Smooth muscle cell (in vitro differentiated cells): ENCODE measurements at regions not wholly inside any gene's neighbourhood (a gene's known extent, or its start where the extent isn't known, plus 50 kb on each side); places are given as distances from the start of the nearest gene placed in this dataset.

Experiments
- DNase-seq: peaks from one replicate; lab custom pipeline; 2025; ENCODE audit not compliant: unreplicated experiment; lab: John Stamatoyannopoulos, UW
- H2AFZ ChIP-seq: fragments of 200-600 bp; sonication (generic); 2 replicates; pipeline ENCODE4 v1.6.0; 2016; ENCODE audit warnings: antibody characterized with exemption, low read depth, mild to moderate bottlenecking
- H3F3A ChIP-seq: fragments of 200-600 bp; sonication (generic); 2 replicates; pipeline ENCODE4 v1.6.0; 2017; ENCODE audit warnings: antibody characterized with exemption, low read depth
- H3K27ac ChIP-seq: fragments of 200-600 bp; sonication (generic); 2 replicates; pipeline ENCODE4 v1.5.1; 2016; ENCODE audit warnings: low read depth, mild to moderate bottlenecking
- H3K27me3 ChIP-seq: fragments of 200-600 bp; sonication (generic); 2 replicates; pipeline ENCODE4 v1.6.1; 2016; ENCODE audit warnings: low read depth, mild to moderate bottlenecking
- H3K36me3 ChIP-seq: fragments of 200-600 bp; sonication (generic); 2 replicates; pipeline ENCODE4 v1.5.1; 2016; ENCODE audit warnings: low read depth
- H3K4me1 ChIP-seq: fragments of 200-600 bp; sonication (generic); 2 replicates; pipeline ENCODE4 v1.5.1; 2016; ENCODE audit warnings: low read depth
- H3K4me2 ChIP-seq: fragments of 200-600 bp; sonication (generic); 2 replicates; pipeline ENCODE4 v1.6.0; 2016; ENCODE audit warnings: mild to moderate bottlenecking
- H3K4me3 ChIP-seq: fragments of 200-600 bp; sonication (generic); 2 replicates; pipeline ENCODE4 v1.5.1; 2016; ENCODE audit warnings: mild to moderate bottlenecking
- H3K79me2 ChIP-seq: fragments of 200-600 bp; sonication (generic); 2 replicates; pipeline ENCODE4 v1.6.0; 2016; ENCODE audit warnings: low read depth, mild to moderate bottlenecking
- H3K9ac ChIP-seq: fragments of 200-600 bp; sonication (generic); 2 replicates; pipeline ENCODE4 v1.6.0; 2016; ENCODE audit warnings: low read depth
- H3K9me3 ChIP-seq: fragments of 200-600 bp; sonication (generic); replicated peaks from 2 replicates; pipeline ENCODE4 v1.5.1; 2016; ENCODE audit warnings: low read depth
- H4K20me1 ChIP-seq: fragments of 200-600 bp; sonication (generic); 2 replicates; pipeline ENCODE4 v1.6.0; 2016; ENCODE audit warnings: low read depth
- CTCF ChIP-seq: fragments of 200-600 bp; sonication (generic); IDR thresholded peaks from 2 replicates; pipeline ENCODE4 v1.5.1; 2017; ENCODE audit warnings: borderline replicate concordance, mild to moderate bottlenecking, antibody characterized with exemption; ENCODE audit not compliant: insufficient read depth, poor library complexity, severe bottlenecking
- WGBS: methylation state at CpG from one replicate; pipeline ENCODE4 v1.1.7; 2016; ENCODE audit warnings: low lambda C conversion rate; 5-methylcytosine and 5-hydroxymethylcytosine counted together

- no peak for TF ChIP-seq CTCF
- H4K20me1 ChIP-seq, result no peaks in the 10 kb centered on the region
- 94% methylated on average over 10 of the region's 10 CpGs for WGBS
- H3K9ac ChIP-seq, result no peak overlapping the region
- no peaks in the 10 kb centered on the region for H3K36me3 ChIP-seq
- H2AFZ ChIP-seq, result no peak overlapping the region
- no peaks in the 10 kb centered on the region for H3F3A ChIP-seq
- H3K4me2 ChIP-seq, result no peak overlapping the region
- H3K9me3 ChIP-seq, result no peaks in the 10 kb centered on the region
- H3K4me1 ChIP-seq, result no peaks in the 10 kb centered on the region
- H3K79me2 ChIP-seq, result no peaks in the 10 kb centered on the region
- no peak overlapping the region for H3K4me3 ChIP-seq
- no peak overlapping the region for H3K27ac ChIP-seq
- DNase-seq, result no peak
- H3K27me3 ChIP-seq, result no peaks in the 10 kb centered on the region
Measured at GRCh38 chr3:134087060-134087974, 57.6 kb upstream of the SLCO2A1 start.

GRCh38 chr3:134086616-134087015 is 56.9 kb upstream of the SLCO2A1 start:
- H3K4me2 ChIP-seq, result no peak overlapping the region
- no peaks in the 10 kb centered on the region for H3F3A ChIP-seq
- H3K4me1 ChIP-seq, result no peaks in the 10 kb centered on the region
- H3K79me2 ChIP-seq, result no peaks in the 10 kb centered on the region
- no peaks in the 10 kb centered on the region for H3K27me3 ChIP-seq
- no peak overlapping the region for H3K27ac ChIP-seq
- no peak overlapping the region for H2AFZ ChIP-seq
- no peaks in the 10 kb centered on the region for H3K36me3 ChIP-seq
- H3K9ac ChIP-seq, result no peak overlapping the region
- no peak overlapping the region for H3K4me3 ChIP-seq
- TF ChIP-seq CTCF, result no peak
- 94% methylated on average over 6 of the region's 6 CpGs for WGBS
- no peaks in the 10 kb centered on the region for H4K20me1 ChIP-seq
- DNase-seq, result no peak
- H3K9me3 ChIP-seq, result no peaks in the 10 kb centered on the region

- WGBS, result 86% methylated on average over 13 of the region's 13 CpGs
- DNase-seq, result no peak
- no peaks in the 10 kb centered on the region for H3K4me1 ChIP-seq
Measured at GRCh38 chr3:134085034-134085775, 55.5 kb upstream of the SLCO2A1 start.

More at GRCh38 chr3:134085034-134085775, 55.5 kb upstream of the SLCO2A1 start:
- Histone ChIP-seq H3K27me3 (no peaks in the 10 kb centered on the region), H3K4me2 (no peak overlapping the region), H3K79me2 (no peaks in the 10 kb centered on the region), H4K20me1 (no peaks in the 10 kb centered on the region), H2AFZ (no peak overlapping the region), H3K9ac (no peak overlapping the region), H3K27ac (no peak overlapping the region), H3F3A (no peaks in the 10 kb centered on the region), H3K9me3 (peaks cover 4% of the 10 kb centered on the region), H3K4me3 (no peak overlapping the region), H3K36me3 (no peaks in the 10 kb centered on the region)
- TF ChIP-seq CTCF, result no peak
